Right kidney (tissue), 1 donor: ENCODE measurements at regions not wholly inside any gene's neighbourhood (a gene's known extent, or its start where the extent isn't known, plus 50 kb on each side); places are given as distances from the start of the nearest gene placed in this dataset.
"Not testable (repeated sequence)": the region's sequence is repeated elsewhere in the genome, so short reads cannot be mapped to it uniquely, and the experiment has no call there.

Source experiments
- DNase-seq: peaks from one replicate; pipeline ENCODE4 v3.0.0-alpha.2; 2016

DNA sequence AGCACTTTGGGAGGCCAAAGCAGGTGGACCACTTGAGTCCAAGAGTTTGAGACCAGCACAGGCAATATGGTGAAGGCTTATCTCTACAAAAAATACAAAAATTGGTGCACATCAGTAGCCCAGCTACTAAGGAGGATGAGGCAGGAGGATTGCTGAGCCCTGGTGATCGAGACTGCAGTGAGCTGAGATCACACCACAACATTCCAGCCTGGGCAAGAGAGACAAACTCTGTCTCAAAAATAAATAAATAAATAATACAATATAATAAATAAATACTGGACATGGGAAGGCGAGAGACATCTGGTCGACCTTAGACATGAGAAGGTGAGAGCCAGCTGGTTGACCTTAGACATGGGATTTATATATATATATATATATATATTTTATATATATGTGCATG is 119.8 kb upstream of the SLC38A4 start:
- no peak for DNase-seq

DNA sequence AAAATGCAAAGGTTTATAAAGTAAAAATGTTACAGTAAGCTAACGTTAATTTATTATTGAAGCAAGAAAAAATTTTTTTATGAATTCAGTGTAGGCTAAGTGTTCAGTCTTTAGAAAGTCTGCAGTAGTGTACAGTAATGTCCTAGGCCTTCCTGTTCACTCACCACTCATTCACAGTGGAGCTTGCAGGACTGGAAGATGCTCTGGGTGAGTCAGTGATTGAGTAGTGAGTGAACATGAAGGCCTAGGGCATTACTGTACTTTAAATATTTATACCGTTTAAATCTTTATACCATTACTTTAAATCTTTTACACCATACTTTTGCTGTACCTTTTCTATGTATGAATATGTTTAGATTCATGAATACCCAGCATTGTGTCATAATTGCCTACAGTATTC is 120.3 kb upstream of the SLC38A4 start:
- no peak for DNase-seq

DNA sequence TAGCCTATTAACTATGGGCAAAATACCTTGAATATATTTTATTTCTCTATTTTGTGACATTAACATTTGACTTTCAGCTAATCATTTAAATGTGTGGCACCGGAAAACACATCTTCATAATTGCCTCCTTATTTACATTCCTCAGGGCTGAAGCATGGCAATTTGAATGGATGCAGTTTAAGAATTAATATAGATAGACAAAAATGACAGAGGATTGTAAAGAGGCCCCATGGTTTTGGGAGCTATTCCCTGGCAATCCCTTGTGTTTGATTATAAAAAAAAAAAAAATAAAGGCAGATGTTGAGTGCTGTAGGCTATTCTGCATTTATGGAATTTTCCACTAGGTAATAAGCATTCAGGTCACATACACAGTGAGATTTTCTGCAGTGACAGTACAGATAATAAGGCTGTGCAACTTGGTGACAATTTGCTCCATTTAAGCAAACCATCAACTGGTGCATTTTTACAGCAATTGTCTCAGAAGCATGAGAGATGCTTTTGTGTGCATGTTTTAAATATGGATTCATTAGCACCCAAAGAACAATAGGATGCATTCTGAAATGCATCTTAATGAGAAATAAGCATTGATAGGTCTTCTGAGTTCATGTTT is 123.2 kb upstream of the SLC38A4 start:
- no peak for DNase-seq

DNA sequence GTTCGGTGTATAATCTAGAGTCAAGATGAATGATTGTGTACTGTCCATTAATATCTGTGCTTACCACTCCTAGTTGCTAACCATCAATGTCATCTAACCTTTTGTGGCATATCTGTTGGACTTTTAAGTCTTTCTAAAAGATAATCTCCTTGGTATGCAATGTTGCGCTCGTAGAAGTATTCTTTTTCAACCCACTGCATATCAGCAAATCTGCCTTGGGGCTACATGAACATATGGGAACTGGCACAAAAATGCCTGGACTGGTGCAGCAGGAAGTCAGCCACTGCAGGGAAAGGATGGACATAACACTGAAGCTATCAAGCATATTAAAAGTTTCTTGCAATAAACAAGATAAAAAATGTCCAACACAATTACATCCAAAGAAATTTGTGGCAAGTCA is 124.3 kb upstream of the SLC38A4 start:
- DNase-seq, result no peak

DNA sequence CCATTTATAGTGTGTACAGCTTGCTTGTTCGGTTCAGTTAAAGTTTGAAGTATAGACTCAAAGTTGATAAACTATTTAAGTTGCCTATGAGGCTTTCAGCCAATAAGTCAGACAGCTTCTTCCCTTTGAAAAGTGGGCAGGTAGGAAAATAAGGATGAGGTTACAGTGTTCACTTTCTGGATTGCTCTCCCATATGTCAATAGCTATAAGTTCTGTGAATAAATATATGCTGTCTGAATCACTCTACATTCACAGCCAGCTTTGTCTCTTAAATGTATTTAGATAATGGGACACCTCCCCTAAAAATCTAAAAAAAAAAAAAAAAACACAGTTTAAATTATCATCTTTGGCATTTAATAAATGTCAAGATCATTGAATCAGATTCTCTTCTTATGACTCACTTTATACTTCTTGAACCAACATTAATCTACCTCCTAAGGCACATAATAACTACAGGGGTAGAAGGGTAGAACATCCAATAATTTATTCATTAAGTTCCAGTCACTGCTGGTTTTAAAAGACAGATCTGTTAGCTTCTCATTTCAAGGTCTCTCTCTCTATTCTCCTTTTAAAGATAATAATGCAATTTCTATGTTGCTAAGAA is 126.4 kb upstream of the PCED1B start:
- no peak for DNase-seq

DNA sequence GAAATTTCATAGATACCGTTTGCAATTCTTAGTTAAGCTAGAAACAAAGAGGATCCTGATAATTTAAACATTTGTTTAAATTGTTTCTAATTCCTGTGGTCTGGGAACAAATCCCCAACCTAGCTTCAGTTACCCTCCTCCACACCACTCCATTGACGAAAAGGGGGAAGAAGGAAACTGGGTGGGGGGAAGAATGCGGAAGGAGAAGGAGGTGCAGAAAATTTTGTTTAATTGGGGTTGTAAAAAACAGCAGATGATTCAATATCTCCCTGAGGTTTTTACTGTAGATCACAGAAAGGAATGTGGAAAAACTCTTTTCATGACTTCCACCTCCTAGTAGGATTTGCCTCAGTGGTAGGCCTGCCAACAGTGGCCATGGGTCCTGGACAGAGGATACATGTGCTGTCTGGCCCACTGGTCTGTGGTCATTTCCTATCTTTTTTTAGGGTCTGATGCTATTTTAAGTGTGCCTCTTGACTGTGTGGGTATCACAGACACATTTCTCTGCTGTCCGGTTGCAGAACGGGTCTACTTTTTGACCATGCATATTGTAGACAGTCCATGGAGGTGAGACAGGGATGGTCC is 122.9 kb upstream of the PCED1B start:
- no peak for DNase-seq

DNA sequence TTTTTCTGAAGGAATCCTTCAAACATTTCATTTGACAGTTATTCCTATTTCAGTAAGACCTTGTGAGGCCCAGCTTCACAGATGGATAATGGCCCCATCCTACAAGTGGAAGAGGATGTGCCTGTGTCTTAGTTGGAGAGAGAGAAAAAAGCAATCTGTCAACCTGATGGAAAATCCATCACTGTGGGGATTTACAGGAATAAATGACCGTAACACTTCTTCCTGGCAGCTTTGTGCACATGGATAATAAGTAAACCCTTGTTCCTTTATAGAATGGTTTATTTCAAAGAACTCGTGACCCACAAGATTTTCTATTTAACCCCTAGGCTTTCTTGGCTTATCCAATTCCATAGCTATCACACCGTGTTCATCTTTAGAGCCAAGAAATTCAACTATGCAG is 121.4 kb upstream of the PCED1B start:
- no peak for DNase-seq

DNA sequence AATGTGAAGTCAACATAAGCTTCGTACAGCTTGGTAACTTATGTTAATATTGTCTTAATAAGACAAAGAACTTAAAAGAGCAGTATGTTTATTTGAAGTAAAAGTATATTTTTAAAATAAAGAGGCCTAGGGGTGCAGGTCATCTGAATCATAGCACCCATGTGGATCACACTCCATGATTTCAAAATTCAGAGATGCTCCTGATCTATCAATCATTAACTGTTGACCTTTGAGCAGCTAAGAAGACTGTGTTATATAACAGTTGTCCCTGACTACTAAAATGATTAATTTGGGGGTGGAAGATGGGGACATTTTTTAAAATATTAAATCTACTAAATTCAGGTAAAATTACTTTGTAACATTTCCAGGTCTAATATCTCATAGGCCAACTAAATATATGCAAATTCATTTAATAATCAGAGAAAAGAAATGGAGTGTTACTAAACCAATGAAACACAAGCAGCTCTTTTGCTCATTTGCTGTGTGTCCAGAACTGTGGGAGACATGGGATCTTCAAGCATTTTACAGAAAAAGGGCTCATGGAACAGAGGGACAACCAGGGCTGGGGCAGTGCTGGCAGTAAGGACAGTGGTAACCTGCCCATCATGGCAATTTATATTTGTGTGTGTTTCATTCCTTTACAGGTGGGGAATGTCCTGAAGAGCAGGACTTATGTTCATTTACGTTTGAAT is 120.7 kb upstream of the PCED1B start:
- DNase-seq, result no peak

DNA sequence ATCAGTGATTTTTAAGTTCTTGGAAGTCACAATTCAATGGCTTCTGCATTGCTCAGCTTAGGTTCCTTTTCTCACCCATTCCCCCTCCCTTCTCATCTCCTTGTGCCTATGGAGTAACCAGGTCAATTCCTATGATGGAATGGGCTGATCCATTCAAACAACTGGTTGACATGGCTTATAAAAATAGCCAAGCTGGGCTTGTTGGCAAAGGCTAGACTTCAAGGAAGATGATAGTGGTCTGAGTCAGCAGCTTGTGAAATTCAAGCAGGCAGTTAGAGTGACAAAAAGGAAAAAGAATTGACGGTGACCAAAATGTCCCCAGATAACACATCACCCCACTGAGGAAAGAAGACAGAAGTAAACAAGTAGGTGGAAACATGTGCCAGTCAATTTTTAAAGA is 119.9 kb upstream of the PCED1B start:
- no peak for DNase-seq

DNA sequence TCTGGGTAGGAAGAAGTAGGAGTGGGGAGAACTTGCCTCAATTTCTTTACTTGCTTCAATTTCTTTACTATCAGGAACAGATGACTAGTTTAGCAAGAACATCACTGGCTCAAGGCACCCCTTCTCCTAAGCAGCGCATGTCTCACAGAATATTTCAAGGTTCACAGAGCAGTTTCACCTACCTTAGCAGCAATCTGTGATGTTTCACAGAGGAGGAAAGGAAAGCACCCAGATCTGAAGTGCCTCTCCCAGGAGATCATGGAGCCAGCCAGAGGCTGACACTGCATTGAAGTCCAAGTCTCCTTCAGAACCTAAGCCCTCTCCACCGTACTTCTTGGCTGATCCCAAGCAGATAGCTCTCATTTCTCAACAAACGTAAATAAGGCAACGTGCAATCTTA is 118.7 kb upstream of the PCED1B start:
- no peak for DNase-seq

DNA sequence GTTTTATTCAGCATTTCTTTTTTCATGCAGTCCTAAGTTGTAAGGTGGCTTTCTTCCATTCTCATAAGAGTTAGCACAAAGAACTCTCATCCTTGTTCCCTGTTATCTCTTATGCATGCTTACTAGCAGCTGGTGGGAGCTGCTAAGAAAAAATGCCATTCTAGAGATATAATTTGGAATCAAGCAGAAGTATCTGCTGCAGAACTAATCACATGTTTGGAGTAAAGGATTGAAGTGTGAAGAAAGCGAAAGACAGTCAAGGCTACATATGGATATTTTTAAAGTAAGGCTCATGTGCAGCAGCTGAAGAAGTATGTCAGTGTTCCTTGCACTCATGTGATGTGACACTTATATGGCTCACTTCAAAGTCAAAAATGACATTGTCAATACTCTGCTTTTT is 116.2 kb upstream of the PCED1B start:
- DNase-seq, result no peak

DNA sequence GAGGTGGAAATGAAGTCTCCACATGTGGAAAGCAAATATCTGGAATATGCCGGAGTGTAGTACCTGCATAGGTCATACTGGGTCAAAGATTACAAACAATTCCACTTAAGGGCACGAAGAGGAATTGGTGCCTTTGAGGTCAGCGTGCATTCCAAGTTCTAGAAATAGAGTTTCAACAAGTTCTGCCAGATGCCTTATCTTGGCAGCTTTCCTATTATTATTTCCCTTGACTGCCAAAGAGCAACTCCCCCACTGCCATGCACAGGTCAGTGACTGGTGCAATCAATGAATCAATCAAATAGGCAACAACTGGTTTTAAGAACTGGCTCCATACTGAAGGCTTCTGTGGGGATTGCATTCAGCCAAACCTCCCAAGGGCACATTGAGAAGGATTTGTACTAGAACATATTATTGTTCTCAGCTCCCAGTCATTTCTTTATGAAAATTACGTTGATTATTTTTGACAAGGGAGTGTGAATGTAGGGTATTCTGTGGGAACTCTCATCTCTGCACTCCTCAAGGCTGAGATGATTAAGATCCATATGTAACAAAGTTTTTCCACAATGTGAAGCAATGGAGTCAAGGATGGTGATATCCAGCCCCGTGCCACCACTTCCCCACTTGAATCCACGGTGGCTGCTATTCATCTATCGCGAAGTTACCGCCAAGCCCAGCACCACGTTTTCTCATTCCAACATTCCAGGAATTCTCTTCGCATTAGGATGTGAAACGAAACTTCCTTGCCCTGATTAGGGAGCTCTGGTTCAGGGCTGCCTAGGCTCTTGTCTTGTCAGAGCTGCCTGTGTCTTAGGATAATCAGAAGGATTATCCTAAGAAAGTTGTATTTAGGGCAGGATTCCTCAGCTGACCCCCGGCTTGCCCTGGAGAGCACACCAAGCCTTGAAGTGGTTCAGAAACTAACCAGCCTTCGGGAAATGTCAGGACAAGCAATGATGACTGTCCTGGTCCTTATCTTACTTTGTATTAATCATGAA is 115.1 kb upstream of the PCED1B start:
- no peak for DNase-seq

DNA sequence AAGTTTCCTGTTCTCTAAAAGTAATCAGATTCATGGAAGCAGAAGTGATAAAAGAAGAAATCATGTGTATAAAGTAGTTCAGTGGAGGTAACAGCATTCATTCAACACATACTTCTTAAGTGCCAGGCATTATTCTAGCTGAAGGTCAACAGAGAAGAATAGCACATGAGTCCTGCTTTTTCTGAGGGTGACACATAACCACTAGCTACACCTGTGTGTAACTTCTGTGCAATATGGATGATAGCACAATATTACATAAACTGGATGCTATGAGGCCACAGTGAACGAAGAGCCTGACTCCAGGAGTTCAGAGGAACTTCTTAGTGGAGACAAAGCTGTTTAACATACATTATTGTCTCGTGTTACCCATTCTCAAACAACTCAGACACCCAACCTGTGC is 114.3 kb upstream of the PCED1B start:
- DNase-seq, result no peak

DNA sequence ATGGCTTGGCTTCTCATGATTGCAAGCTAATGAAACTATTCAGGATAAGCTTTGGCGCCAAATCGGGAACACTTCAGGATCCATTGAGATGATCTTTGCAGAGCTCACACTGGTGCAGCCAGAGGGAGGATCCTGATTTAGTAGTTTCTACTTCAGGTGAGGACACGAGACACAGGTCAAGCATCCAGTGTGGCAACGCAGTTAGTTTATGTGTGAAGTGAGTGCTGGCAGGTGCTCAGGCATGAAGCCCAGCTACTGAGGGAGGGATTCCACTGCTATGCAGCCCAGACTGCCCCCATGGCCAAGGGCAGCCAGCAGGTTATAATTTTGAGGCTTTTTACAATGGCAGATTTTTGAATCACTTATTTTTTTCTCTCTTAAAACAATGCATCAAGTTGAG is 113.5 kb upstream of the PCED1B start:
- no peak for DNase-seq

DNA sequence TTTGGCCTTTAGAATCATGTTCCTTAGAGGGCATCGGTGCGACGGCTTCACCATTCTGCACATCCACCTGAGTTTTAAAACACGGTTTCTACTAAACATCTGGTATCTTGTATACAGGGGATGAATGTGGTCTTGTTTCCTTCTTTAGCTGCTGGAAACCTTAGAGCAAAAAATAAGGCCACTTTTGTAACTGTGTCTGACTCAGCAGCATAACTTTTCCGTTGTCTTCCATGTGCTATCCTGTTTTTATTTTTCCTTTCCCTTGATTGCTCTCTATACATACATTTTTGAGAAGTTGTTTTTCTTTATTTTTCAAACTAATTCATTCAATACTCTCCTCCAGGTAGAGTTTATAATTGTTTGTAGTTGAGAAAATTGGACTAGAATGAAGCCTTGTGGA is 108.8 kb upstream of the PCED1B start:
- DNase-seq, result no peak

DNA sequence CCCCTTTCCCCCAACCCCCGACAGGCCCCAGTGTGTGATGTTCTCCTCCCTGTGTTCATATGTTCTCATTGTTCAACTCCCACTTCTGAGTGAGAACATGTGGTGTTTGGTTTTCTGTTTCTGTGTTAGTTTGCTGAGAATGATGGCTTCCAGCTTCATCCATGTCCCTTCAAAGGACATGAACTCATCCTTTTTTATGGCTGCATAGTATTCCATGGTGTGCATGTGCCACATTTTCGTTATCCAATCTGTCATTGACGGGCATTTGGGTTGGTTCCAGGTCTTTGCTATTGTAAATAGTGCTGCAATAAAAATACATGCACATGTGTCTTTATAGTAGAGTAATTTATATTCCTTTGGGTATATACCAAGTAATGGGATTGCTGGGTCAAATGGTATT is 105.5 kb upstream of the PCED1B start:
- not testable (repeated sequence) for DNase-seq

DNA sequence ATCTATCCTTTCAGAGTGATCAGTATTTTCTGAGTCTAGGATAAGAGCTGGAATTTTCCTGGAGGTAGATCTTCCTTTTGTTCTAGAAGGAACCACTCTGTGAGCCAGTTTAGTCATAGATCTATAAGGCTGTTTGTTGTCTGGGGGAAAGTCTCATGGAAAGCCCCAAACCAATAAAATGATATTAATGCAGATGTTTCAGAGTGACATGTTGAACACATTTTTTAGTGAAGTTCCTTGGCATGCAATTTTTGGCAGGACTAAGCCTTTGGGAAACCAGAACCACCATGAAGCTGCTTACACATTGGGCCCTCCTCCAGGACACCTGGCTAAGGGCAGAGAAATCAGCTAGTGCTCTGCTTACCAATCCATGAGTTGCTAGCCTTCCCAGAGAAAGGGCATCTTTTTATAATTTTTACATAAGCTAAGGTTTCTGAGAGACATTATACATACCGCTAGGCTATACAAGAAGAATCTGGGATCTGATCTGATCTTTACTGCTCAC is 101.5 kb upstream of the PCED1B start:
- no peak for DNase-seq

DNA sequence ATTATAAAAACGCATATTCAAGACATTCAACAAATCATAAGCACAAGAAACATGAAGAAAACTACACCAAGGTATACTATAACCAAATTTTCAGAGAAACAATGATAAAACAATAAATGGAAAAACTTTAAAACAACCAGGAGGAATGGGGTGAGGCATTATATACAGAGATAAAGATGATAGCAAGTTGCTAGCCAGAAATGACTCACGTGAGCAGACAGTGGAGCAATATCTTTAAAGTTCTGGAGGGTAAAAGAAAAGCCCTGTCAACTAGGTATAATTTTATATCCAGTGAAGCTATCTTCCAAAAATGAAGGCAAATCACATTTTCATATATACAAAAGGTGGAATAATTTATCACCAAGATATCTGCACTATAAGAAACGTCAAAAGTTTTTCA is 97.8 kb upstream of the PCED1B start:
- DNase-seq, result no peak

DNA sequence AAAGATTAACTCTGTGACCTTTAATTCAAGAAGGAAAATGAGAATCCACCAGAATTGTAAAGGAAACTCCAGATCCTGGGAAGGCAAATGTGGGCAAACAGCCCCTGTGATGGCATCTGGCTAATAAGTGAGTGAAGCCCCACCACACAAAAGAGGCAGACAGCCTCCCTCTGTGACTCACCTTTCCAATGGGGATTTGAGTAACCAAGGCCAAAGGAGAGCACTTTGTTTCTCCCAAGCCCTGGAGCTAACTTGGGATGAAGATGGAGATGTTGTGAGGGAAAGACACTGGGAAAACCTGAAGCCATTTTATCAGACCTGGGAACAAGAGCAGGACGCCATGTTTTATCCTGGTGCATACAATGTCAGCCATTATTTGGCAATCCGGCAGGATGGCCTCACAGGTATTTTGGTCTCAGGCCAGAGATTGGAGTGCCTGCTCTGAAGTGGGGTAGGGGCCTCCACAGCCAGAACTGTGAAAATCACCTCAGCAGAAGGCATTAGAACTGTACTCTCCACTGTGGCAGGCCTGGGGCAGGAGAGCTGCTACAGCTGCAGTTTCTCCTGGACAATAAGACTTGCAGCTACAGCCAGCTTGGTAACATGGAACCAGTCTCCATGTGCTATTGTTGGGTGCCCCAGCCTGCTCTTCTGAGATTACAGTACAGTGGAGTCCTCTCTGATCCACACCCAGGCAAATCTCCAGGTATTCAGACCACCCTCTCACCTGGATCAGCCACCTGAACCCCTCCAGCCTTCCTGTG is 96.6 kb upstream of the PCED1B start:
- peak; percentile 26 for DNase-seq

DNA sequence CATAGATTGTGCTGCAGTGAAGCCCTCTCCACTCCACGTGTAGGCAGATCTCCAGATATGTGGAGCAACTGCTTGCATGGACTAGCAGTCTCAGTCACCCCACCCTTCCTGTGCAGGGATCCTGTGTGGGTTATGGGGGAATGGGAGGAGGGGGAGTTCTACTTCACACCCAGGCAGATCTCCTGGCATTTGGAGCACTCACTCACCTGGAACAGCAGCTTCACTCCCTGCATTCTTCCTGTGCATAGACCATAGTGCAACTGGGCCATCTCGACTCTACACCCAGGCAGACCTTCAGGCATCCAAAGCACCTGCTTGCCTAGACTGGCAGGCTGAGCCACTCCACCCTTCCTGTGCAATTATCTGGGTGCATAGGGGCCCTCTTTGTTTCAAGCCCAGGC is 96.0 kb upstream of the PCED1B start:
- no peak for DNase-seq
